ENCODE measurements at regions not wholly inside any gene's neighbourhood (a gene's known extent, or its start where the extent isn't known, plus 50 kb on each side); places are given as distances from the start of the nearest gene placed in this dataset.

DNA sequence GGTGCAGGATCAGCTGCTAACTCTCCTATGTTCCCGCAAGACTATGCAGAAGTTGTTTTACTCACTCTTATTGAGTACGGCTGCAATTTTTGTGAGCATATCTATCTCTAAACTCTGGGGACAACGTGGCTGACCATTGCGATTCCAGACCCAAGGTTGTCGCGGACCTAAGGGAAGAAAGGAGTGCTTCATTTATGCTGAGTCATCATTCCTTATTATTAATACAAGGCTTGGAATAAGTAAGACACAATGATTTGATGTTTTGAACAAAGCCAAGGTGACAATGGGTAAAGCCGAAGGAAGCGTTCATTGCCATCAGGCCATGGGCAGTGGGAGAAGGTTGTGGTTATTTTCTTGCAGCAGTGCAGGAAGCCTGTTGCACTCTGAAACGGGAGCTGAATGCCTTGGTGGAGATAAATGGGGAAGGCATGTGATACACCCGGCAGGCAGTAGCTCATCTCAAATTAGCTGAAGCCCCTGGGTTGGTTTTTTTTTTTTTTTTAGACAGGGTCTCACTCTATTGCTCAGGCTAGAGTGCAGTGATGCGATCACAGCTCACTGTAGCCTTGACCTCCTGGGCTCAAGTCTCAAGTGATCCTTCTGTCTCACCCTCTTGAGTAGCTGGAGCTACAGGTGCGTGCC is 605.7 kb downstream of the TYW1 start:
- no peaks in the 10 kb centered on the region for H3F3A ChIP-seq (ENCODE audit: low read length, unreplicated experiment)
- H4K20me1 ChIP-seq (ENCODE audit: low read length), result no peaks in the 10 kb centered on the region
- DNase-seq, result no peak
- H3K9me3 ChIP-seq (ENCODE audit: low read length), result no peaks in the 10 kb centered on the region
- no peaks in the 10 kb centered on the region for H3K4me1 ChIP-seq (ENCODE audit: insufficient read depth, low read length)
- intact Hi-C loops (cut with micrococcal nuclease), result no loop called here
- H3K4me3 ChIP-seq (ENCODE audit: low read length), result no peak overlapping the region
- H3K36me3 ChIP-seq (ENCODE audit: low read depth, low read length), result no peaks in the 10 kb centered on the region
- H3K27me3 ChIP-seq (ENCODE audit: low read length), result no peaks in the 10 kb centered on the region
- H2AFZ ChIP-seq (ENCODE audit: low read length), result no peak overlapping the region
- H3K9ac ChIP-seq (ENCODE audit: low read length), result no peak overlapping the region
- H3K4me2 ChIP-seq (ENCODE audit: low read length), result no peak overlapping the region
- ATAC-seq, result no peak
- H3K9me2 ChIP-seq (replicated peaks; ENCODE audit: low read length), result no peaks in the 10 kb centered on the region
- H3K79me2 ChIP-seq (ENCODE audit: low read length), result no peaks in the 10 kb centered on the region
- ChIA-PET CTCF (no interaction called here), POLR2A (ENCODE audit: unreplicated experiment) (no interaction called here)
- TF ChIP-seq, protein P1, sequence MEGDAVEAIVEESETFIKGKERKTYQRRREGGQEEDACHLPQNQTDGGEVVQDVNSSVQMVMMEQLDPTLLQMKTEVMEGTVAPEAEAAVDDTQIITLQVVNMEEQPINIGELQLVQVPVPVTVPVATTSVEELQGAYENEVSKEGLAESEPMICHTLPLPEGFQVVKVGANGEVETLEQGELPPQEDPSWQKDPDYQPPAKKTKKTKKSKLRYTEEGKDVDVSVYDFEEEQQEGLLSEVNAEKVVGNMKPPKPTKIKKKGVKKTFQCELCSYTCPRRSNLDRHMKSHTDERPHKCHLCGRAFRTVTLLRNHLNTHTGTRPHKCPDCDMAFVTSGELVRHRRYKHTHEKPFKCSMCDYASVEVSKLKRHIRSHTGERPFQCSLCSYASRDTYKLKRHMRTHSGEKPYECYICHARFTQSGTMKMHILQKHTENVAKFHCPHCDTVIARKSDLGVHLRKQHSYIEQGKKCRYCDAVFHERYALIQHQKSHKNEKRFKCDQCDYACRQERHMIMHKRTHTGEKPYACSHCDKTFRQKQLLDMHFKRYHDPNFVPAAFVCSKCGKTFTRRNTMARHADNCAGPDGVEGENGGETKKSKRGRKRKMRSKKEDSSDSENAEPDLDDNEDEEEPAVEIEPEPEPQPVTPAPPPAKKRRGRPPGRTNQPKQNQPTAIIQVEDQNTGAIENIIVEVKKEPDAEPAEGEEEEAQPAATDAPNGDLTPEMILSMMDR (conservative IDR thresholded peaks at IDR 0.05; ENCODE audit: low read depth, low read length), result no peak
- TF ChIP-seq EZH2 (IDR thresholded peaks at IDR 0.05; ENCODE audit: low read length, unreplicated experiment) (no peak), EZH2phosphoT487 (IDR thresholded peaks at IDR 0.05; ENCODE audit: borderline replicate concordance, low read length) (no peak)
- no TSS peak for BruUV-seq (replicated peaks)
- H3K27ac ChIP-seq (ENCODE audit: low read length), result no peak overlapping the region

- no TSS peak for BruUV-seq (replicated peaks)
- no peak for ATAC-seq
- no peaks in the 10 kb centered on the region for H3K4me1 ChIP-seq (ENCODE audit: insufficient read depth, low read length)
- no peaks in the 10 kb centered on the region for H4K20me1 ChIP-seq (ENCODE audit: low read length)
- no peak overlapping the region for H3K4me2 ChIP-seq (ENCODE audit: low read length)
- TF ChIP-seq EZH2phosphoT487 (IDR thresholded peaks at IDR 0.05; ENCODE audit: borderline replicate concordance, low read length), result no peak
- H3K9me2 ChIP-seq (replicated peaks; ENCODE audit: low read length), result no peaks in the 10 kb centered on the region
- CTCF ChIA-PET, result no interaction called here
- H3K9ac ChIP-seq (ENCODE audit: low read length), result no peak overlapping the region
- no peak overlapping the region for H2AFZ ChIP-seq (ENCODE audit: low read length)
- DNase-seq, result no peak
- no peaks in the 10 kb centered on the region for H3F3A ChIP-seq (ENCODE audit: low read length, unreplicated experiment)
- intact Hi-C loops (cut with micrococcal nuclease), result no loop called here
- no peak overlapping the region for H3K27ac ChIP-seq (ENCODE audit: low read length)
- no peaks in the 10 kb centered on the region for H3K36me3 ChIP-seq (ENCODE audit: low read depth, low read length)
- no peak overlapping the region for H3K4me3 ChIP-seq (ENCODE audit: low read length)
- POLR2A ChIA-PET (ENCODE audit: unreplicated experiment), result no interaction called here
- no peaks in the 10 kb centered on the region for H3K27me3 ChIP-seq (ENCODE audit: low read length)
- H3K79me2 ChIP-seq (ENCODE audit: low read length), result no peaks in the 10 kb centered on the region
- H3K9me3 ChIP-seq (ENCODE audit: low read length), result no peaks in the 10 kb centered on the region
Measured at GRCh38 chr7:67604461-67605386, 608.1 kb downstream of the TYW1 start.

DNA sequence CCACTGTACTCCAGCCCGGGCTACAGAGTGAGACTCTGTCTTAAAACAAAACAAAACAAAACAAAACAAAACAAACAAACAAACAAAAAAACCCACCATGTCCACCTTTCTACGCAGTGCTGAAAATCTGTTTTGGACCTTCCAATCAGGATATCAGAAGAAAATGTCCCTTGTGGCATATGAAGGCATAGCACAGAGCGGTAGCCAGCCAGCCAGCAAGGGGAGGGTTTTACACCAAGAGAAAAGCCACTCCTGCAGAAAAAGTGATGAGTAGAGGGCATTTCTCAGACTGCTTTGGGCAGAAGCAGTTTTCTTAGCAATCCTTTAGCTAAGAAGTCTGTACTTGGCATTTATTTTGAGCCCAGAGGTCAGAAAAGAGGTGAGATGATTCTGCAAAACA is 612.2 kb downstream of the TYW1 start:
- no peak overlapping the region for H3K27ac ChIP-seq (ENCODE audit: low read length)
- no peak overlapping the region for H3K4me3 ChIP-seq (ENCODE audit: low read length)
- CTCF ChIA-PET, result no interaction called here
- ATAC-seq (no peak), DNase-seq (no peak)
- H3K27me3 ChIP-seq (ENCODE audit: low read length), result no peaks in the 10 kb centered on the region
- H3K9me2 ChIP-seq (replicated peaks; ENCODE audit: low read length), result no peaks in the 10 kb centered on the region
- TF ChIP-seq EZH2phosphoT487 (IDR thresholded peaks at IDR 0.05; ENCODE audit: borderline replicate concordance, low read length), result no peak
- no peak for TF ChIP-seq EZH2 (IDR thresholded peaks at IDR 0.05; ENCODE audit: low read length, unreplicated experiment)
- TF ChIP-seq, protein P1 (conservative IDR thresholded peaks at IDR 0.05; ENCODE audit: low read depth, low read length), result no peak
- H4K20me1 ChIP-seq (ENCODE audit: low read length), result no peaks in the 10 kb centered on the region
- H3K9ac ChIP-seq (ENCODE audit: low read length), result no peak overlapping the region
- H3F3A ChIP-seq (ENCODE audit: low read length, unreplicated experiment), result no peaks in the 10 kb centered on the region
- no peaks in the 10 kb centered on the region for H3K79me2 ChIP-seq (ENCODE audit: low read length)
- H3K4me2 ChIP-seq (ENCODE audit: low read length), result no peak overlapping the region
- H3K9me3 ChIP-seq (ENCODE audit: low read length), result no peaks in the 10 kb centered on the region
- intact Hi-C loops (cut with micrococcal nuclease), result no loop called here
- H2AFZ ChIP-seq (ENCODE audit: low read length), result no peak overlapping the region
- POLR2A ChIA-PET (ENCODE audit: unreplicated experiment), result no interaction called here
- no peaks in the 10 kb centered on the region for H3K4me1 ChIP-seq (ENCODE audit: insufficient read depth, low read length)
- no peaks in the 10 kb centered on the region for H3K36me3 ChIP-seq (ENCODE audit: low read depth, low read length)
- BruUV-seq (replicated peaks), result no TSS peak
